ENCODE measurements at regions not wholly inside any gene's neighbourhood (a gene's known extent, or its start where the extent isn't known, plus 50 kb on each side); places are given as distances from the start of the nearest gene placed in this dataset.

DNA sequence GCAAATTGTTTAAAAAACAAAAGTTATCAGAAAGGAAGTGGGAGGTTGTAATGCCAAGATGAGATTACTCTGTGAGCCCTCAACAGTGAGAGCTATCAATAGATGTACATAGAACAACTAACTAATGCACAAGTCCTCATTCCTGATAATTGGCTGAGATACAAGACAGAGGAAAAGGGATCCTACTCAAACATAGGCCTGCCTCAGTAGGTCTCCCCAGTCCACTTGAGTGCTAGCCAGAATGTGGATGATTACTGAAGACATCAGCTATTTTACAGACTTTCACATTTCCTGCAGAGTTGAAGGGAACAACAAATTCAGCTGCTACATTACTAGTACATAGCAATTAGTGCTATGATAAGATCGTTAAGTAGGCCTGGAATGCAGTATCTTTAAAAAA is 981.9 kb downstream of the TUSC7 start:
- Histone ChIP-seq H3K9me2 (ENCODE audit: insufficient read depth) (no peaks in the 10 kb centered on the region), H3K4me1 (replicated peaks; ENCODE audit: insufficient read depth) (no peaks in the 10 kb centered on the region), H3K4me3 (no peak overlapping the region), H4K20me1 (ENCODE audit: insufficient read depth) (no peaks in the 10 kb centered on the region), H3K9me3 (ENCODE audit: insufficient read depth, low read depth) (no peaks in the 10 kb centered on the region), H3F3A (ENCODE audit: insufficient read depth, low read depth) (no peaks in the 10 kb centered on the region), H2AFZ (no peak overlapping the region), H3K27ac (no peak overlapping the region), H3K79me2 (ENCODE audit: low read depth) (no peaks in the 10 kb centered on the region), H3K27me3 (ENCODE audit: insufficient read depth, low read depth) (no peaks in the 10 kb centered on the region), H3K4me2 (no peak overlapping the region), H3K36me3 (ENCODE audit: low read depth) (no peaks in the 10 kb centered on the region)
- ChIA-PET CTCF (no interaction called here), POLR2A (ENCODE audit: unreplicated experiment) (no interaction called here)
- no TSS peak for BruUV-seq (replicated peaks)
- TF ChIP-seq EZH2 (IDR thresholded peaks at IDR 0.05; ENCODE audit: low read depth): no peak
- TF ChIP-seq, protein P1, sequence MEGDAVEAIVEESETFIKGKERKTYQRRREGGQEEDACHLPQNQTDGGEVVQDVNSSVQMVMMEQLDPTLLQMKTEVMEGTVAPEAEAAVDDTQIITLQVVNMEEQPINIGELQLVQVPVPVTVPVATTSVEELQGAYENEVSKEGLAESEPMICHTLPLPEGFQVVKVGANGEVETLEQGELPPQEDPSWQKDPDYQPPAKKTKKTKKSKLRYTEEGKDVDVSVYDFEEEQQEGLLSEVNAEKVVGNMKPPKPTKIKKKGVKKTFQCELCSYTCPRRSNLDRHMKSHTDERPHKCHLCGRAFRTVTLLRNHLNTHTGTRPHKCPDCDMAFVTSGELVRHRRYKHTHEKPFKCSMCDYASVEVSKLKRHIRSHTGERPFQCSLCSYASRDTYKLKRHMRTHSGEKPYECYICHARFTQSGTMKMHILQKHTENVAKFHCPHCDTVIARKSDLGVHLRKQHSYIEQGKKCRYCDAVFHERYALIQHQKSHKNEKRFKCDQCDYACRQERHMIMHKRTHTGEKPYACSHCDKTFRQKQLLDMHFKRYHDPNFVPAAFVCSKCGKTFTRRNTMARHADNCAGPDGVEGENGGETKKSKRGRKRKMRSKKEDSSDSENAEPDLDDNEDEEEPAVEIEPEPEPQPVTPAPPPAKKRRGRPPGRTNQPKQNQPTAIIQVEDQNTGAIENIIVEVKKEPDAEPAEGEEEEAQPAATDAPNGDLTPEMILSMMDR (conservative IDR thresholded peaks at IDR 0.05): no peak
- intact Hi-C loops (cut with micrococcal nuclease; ENCODE audit: unreplicated experiment): no loop called here
- DNase-seq: no peak

DNA sequence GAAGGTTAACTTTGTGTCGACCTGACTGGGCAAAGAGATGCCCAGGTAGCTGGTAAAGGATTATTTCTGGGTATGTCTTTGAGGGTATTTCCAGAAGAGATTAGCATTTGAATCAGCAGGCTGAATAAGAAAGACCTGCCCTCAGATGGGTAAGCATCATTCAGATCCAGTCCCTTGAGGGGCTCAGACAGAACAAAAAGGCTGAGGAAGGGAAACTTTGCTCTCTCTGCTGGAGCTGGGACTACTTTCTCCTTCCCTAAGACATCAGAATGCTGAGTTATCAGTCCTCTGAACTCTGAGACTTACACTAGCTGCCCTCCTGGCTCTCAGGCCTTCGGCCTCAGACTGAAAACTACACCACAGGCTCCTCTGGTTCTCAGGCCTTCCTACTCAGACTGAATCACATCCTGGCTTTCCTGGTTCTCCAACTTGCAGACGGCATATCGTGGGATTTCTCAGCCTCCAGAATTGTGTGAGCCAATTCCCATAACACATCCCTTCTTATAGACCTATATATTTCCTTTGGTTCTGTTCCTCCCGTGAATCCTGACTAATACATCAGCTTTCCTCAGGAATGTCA is 982.9 kb downstream of the TUSC7 start:
- Histone ChIP-seq H3K9me3 (ENCODE audit: insufficient read depth, low read depth) (no peaks in the 10 kb centered on the region), H3K79me2 (ENCODE audit: low read depth) (no peaks in the 10 kb centered on the region), H4K20me1 (ENCODE audit: insufficient read depth) (no peaks in the 10 kb centered on the region), H2AFZ (no peak overlapping the region), H3K27me3 (ENCODE audit: insufficient read depth, low read depth) (no peaks in the 10 kb centered on the region), H3K9me2 (ENCODE audit: insufficient read depth) (no peaks in the 10 kb centered on the region), H3K36me3 (ENCODE audit: low read depth) (no peaks in the 10 kb centered on the region), H3K4me1 (replicated peaks; ENCODE audit: insufficient read depth) (no peaks in the 10 kb centered on the region), H3F3A (ENCODE audit: insufficient read depth, low read depth) (no peaks in the 10 kb centered on the region), H3K4me2 (no peak overlapping the region), H3K27ac (no peak overlapping the region), H3K4me3 (no peak overlapping the region)
- intact Hi-C loops (cut with micrococcal nuclease; ENCODE audit: unreplicated experiment): no loop called here
- ChIA-PET CTCF (no interaction called here), POLR2A (ENCODE audit: unreplicated experiment) (no interaction called here)
- no peak for DNase-seq
- TF ChIP-seq EZH2 (IDR thresholded peaks at IDR 0.05; ENCODE audit: low read depth): no peak
- TF ChIP-seq, protein P1 (conservative IDR thresholded peaks at IDR 0.05): no peak
- no TSS peak for BruUV-seq (replicated peaks)

DNA sequence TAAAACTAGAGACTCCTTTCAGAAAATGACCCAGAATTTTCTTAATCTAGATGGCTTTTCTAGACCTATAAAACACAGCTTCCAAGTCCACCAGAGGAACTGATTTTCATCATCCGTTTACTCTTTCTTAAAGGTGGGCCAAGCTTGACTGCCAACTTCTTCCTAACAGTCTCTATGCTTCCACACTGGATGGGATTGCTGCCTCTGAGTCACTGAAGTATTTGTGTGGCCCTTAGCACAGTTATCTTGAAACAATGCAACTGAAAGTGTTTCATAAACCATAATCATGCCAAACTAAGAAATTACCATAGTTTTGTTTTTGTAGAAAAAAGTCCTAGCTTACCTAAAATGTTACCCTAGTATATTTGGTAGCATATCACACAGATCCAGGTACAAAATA is 985.7 kb downstream of the TUSC7 start:
- ChIA-PET POLR2A (ENCODE audit: unreplicated experiment) (no interaction called here), CTCF (no interaction called here)
- DNase-seq: no peak
- H3K9me3 ChIP-seq (ENCODE audit: insufficient read depth, low read depth): no peaks in the 10 kb centered on the region
- intact Hi-C loops (cut with micrococcal nuclease; ENCODE audit: unreplicated experiment): no loop called here
- BruUV-seq (replicated peaks): no TSS peak
- TF ChIP-seq, protein P1 (conservative IDR thresholded peaks at IDR 0.05): no peak
- TF ChIP-seq EZH2 (IDR thresholded peaks at IDR 0.05; ENCODE audit: low read depth): no peak
- no peak overlapping the region for H3K4me2 ChIP-seq
- H3K27ac ChIP-seq: no peak overlapping the region
- H4K20me1 ChIP-seq (ENCODE audit: insufficient read depth): no peaks in the 10 kb centered on the region
- H3K27me3 ChIP-seq (ENCODE audit: insufficient read depth, low read depth): no peaks in the 10 kb centered on the region
- H3K4me1 ChIP-seq (replicated peaks; ENCODE audit: insufficient read depth): no peaks in the 10 kb centered on the region
- no peaks in the 10 kb centered on the region for H3K9me2 ChIP-seq (ENCODE audit: insufficient read depth)
- H3K79me2 ChIP-seq (ENCODE audit: low read depth): no peaks in the 10 kb centered on the region
- H3F3A ChIP-seq (ENCODE audit: insufficient read depth, low read depth): no peaks in the 10 kb centered on the region
- H3K4me3 ChIP-seq: no peak overlapping the region
- H3K36me3 ChIP-seq (ENCODE audit: low read depth): no peaks in the 10 kb centered on the region
- H2AFZ ChIP-seq: no peak overlapping the region

Data from PC-9 (cell line).